ENCODE measurements at regions not wholly inside any gene's neighbourhood (a gene's known extent, or its start where the extent isn't known, plus 50 kb on each side); places are given as distances from the start of the nearest gene placed in this dataset.
A peak's percentile ranks its signal among the peaks of the same experiment; 100 is the strongest.

DNA sequence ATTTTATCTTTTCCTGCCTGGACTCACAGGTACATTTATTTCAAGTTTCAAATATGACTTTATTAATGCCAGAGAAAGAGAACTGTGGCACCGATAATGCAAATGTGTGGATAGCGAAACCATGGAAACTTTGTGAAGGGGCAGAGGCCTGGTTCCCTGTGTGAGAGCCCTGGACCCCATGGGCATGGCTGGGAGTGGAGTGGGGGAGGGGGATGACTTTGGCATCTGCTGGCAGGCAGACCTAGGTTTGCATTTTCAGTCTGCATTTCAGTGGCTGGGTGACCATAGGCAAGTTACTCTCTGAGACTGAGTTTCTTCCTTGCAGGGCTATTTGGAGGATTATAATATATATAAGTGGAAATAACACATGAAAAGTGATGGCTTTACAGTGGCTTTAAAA is 163.8 kb upstream of the TMTC4 start:
- H2BK20ac ChIP-seq (ENCODE audit: low read depth, low read length): no peak overlapping the region
- H4K5ac ChIP-seq (ENCODE audit: low read depth, low read length): no peak overlapping the region
- no peaks in the 10 kb centered on the region for H3K27me3 ChIP-seq (ENCODE audit: control insufficient read depth, insufficient read depth, low read length)
- H2AFZ ChIP-seq (replicated peaks; ENCODE audit: low read length, poor library complexity): no peak overlapping the region
- DNase-seq (no peak), ATAC-seq (ENCODE audit: low read depth) (no peak)
- no peaks in the 10 kb centered on the region for H3K4me1 ChIP-seq (ENCODE audit: control insufficient read depth, insufficient read depth, low read length)
- no peaks in the 10 kb centered on the region for H3K36me3 ChIP-seq (ENCODE audit: control insufficient read depth, insufficient read depth, low read length)
- no TSS peak for BruUV-seq (replicated peaks)
- no peaks in the 10 kb centered on the region for H3K9me1 ChIP-seq (ENCODE audit: insufficient read depth, low read length)
- no peak overlapping the region for H3K4ac ChIP-seq (ENCODE audit: low read depth, low read length)
- H3K18ac ChIP-seq (ENCODE audit: low read depth, low read length): no peak overlapping the region
- dilution Hi-C loops (cut with HindIII; ENCODE audit: low sequenced_read_pairs, unreplicated experiment) (no loop called here), in situ Hi-C loops (cut with MboI; ENCODE audit: low sequenced_read_pairs) (no loop called here), intact Hi-C loops (cut with micrococcal nuclease) (no loop called here)
- H3K56ac ChIP-seq (ENCODE audit: extremely low read depth, insufficient read depth, low read length): no peak overlapping the region
- H2BK15ac ChIP-seq (ENCODE audit: low read depth, low read length): no peak overlapping the region
- no peaks in the 10 kb centered on the region for H3K9me3 ChIP-seq (ENCODE audit: control insufficient read depth, insufficient read depth, low read length)
- H2AK5ac ChIP-seq (ENCODE audit: low read depth, low read length): no peak overlapping the region
- CTCF ChIA-PET: no interaction called here
- no peak overlapping the region for H2BK5ac ChIP-seq (ENCODE audit: low read depth, low read length, poor library complexity, severe bottlenecking)
- no peak overlapping the region for H3K27ac ChIP-seq (ENCODE audit: insufficient read depth, low read length)
- H4K8ac ChIP-seq (ENCODE audit: low read depth in 2 of 2, low read length in 2 of 2): no peak overlapping the region
- H3K23ac ChIP-seq (ENCODE audit: low read depth, low read length): no peak overlapping the region
- H3K9ac ChIP-seq (ENCODE audit: low read depth, low read length): no peak overlapping the region
- no peak overlapping the region for H3K4me2 ChIP-seq (ENCODE audit: low read depth, low read length)
- H3K79me1 ChIP-seq (ENCODE audit: low read depth in 1 of 2, low read length in 2 of 2): no peaks in the 10 kb centered on the region
- TF ChIP-seq MAZ (IDR thresholded peaks at IDR 0.05; ENCODE audit: borderline replicate concordance, low read depth, low read length) (no peak), NFE2L2 (IDR thresholded peaks at IDR 0.05; ENCODE audit: low read depth, low read length) (no peak), CTCF (conservative IDR thresholded peaks at IDR 0.05; ENCODE audit: low read depth, low read length) (no peak), RCOR1 (IDR thresholded peaks at IDR 0.05; ENCODE audit: insufficient replicate concordance, low read length) (no peak), SMC3 (IDR thresholded peaks at IDR 0.05; ENCODE audit: low read depth, low read length) (no peak), CHD1 (IDR thresholded peaks at IDR 0.05; ENCODE audit: low read depth, low read length) (no peak), ELK1 (IDR thresholded peaks at IDR 0.05; ENCODE audit: borderline replicate concordance, low read depth, low read length) (no peak), CEBPB (IDR thresholded peaks at IDR 0.05; ENCODE audit: low read depth, low read length) (no peak), MXI1 (IDR thresholded peaks at IDR 0.05; ENCODE audit: borderline replicate concordance, low read depth, low read length) (no peak), RFX5 (IDR thresholded peaks at IDR 0.05; ENCODE audit: low read depth, low read length) (no peak), MAFK (IDR thresholded peaks at IDR 0.05; ENCODE audit: low read depth, low read length) (no peak), BHLHE40 (IDR thresholded peaks at IDR 0.05; ENCODE audit: low read depth, low read length) (no peak), FOS (IDR thresholded peaks at IDR 0.05; ENCODE audit: low read depth, low read length) (no peak), RAD21 (IDR thresholded peaks at IDR 0.05; ENCODE audit: low read length) (no peak)
- TF ChIP-seq, protein P1, sequence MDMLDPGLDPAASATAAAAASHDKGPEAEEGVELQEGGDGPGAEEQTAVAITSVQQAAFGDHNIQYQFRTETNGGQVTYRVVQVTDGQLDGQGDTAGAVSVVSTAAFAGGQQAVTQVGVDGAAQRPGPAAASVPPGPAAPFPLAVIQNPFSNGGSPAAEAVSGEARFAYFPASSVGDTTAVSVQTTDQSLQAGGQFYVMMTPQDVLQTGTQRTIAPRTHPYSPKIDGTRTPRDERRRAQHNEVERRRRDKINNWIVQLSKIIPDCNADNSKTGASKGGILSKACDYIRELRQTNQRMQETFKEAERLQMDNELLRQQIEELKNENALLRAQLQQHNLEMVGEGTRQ (IDR thresholded peaks at IDR 0.05; ENCODE audit: low read depth, low read length): no peak
- no peak overlapping the region for H3K14ac ChIP-seq (replicated peaks; ENCODE audit: low read depth, low read length)
- no peak overlapping the region for H4K91ac ChIP-seq (ENCODE audit: insufficient read depth, low read depth, low read length)
- POLR2A ChIA-PET (ENCODE audit: unreplicated experiment): no interaction called here
- no peaks in the 10 kb centered on the region for H4K20me1 ChIP-seq (ENCODE audit: insufficient read depth, low read length)
- H2AK9ac ChIP-seq (replicated peaks; ENCODE audit: low read depth, low read length, poor library complexity): peak overlapping the region; percentile 79
- 64% methylated on average over 2 of the region's 2 CpGs; no CpG with 5 or more reads in 1 of the 2 experiments for WGBS, 2 experiments (ENCODE audit: extremely low coverage in 2 of 2, insufficient read length in 1 of 2)
- no peak overlapping the region for H3K4me3 ChIP-seq (ENCODE audit: insufficient read depth, low read depth, low read length)
- H2BK120ac ChIP-seq (ENCODE audit: low read depth, low read length): no peak overlapping the region
